Chondrocyte (in vitro differentiated cells): ENCODE measurements at regions not wholly inside any gene's neighbourhood (a gene's known extent, or its start where the extent isn't known, plus 50 kb on each side); places are given as distances from the start of the nearest gene placed in this dataset.

ENCODE experiments used
- DNase-seq: peaks from one replicate; pipeline ENCODE4 v3.0.0; 2021; ENCODE audit warnings: mixed read lengths, low spot score
- H3K27ac Mint-ChIP-seq: one replicate; pipeline ENCODE4 v1.8.0; 2021; ENCODE audit warnings: mild to moderate bottlenecking, moderate library complexity, mixed read lengths; ENCODE audit not compliant: unreplicated experiment
- H3K27me3 Mint-ChIP-seq: 2 replicates; pipeline ENCODE4 v1.8.0; 2021; ENCODE audit warnings: low read depth, mixed read lengths
- H3K36me3 Mint-ChIP-seq: 2 replicates; pipeline ENCODE4 v1.8.0; 2021; ENCODE audit warnings: low read depth, mixed read lengths
- H3K4me1 Mint-ChIP-seq: 2 replicates; pipeline ENCODE4 v1.8.0; 2021; ENCODE audit warnings: low read depth, mild to moderate bottlenecking, mixed read lengths
- H3K4me3 Mint-ChIP-seq: one replicate; pipeline ENCODE4 v1.8.0; 2021; ENCODE audit warnings: mild to moderate bottlenecking, moderate library complexity, mixed read lengths; ENCODE audit not compliant: unreplicated experiment
- H3K9me3 Mint-ChIP-seq: 2 replicates; pipeline ENCODE4 v1.8.0; 2021; ENCODE audit warnings: low read depth, mixed read lengths
- CTCF ChIP-seq: fragments of 200-600 bp; sonication (generic); IDR thresholded peaks from 2 replicates; pipeline ENCODE4 v1.5.0; 2021; ENCODE audit warnings: antibody characterized with exemption, mild to moderate bottlenecking, moderate library complexity

GRCh38 chr12:125519026-125519651 lies 453.9 kb downstream of the AACS start:
- Mint-ChIP-seq H3K27ac (no peak overlapping the region), H3K36me3 (no peaks in the 10 kb centered on the region), H3K27me3 (no peaks in the 10 kb centered on the region), H3K4me3 (no peak overlapping the region), H3K9me3 (peaks cover 22% of the 10 kb centered on the region), H3K4me1 (no peaks in the 10 kb centered on the region)
- TF ChIP-seq CTCF, result no peak
- no peak for DNase-seq

- Mint-ChIP-seq H3K9me3 (peaks cover 30% of the 10 kb centered on the region), H3K36me3 (no peaks in the 10 kb centered on the region), H3K4me1 (no peaks in the 10 kb centered on the region), H3K27me3 (peaks cover 3% of the 10 kb centered on the region), H3K4me3 (no peak overlapping the region), H3K27ac (no peak overlapping the region)
- TF ChIP-seq CTCF, result no peak
- no peak for DNase-seq
Measured at GRCh38 chr12:125525879-125526278, 460.6 kb downstream of the AACS start.

GRCh38 chr12:125528281-125528680 lies 463.0 kb downstream of the AACS start:
- Mint-ChIP-seq H3K27me3 (peaks cover 3% of the 10 kb centered on the region), H3K27ac (no peak overlapping the region), H3K36me3 (no peaks in the 10 kb centered on the region), H3K4me3 (no peak overlapping the region), H3K9me3 (peaks cover 14% of the 10 kb centered on the region), H3K4me1 (no peaks in the 10 kb centered on the region)
- TF ChIP-seq CTCF, result no peak
- no peak for DNase-seq

- no peak for DNase-seq
- H3K4me1 Mint-ChIP-seq, result no peaks in the 10 kb centered on the region
- H3K27ac Mint-ChIP-seq, result no peak overlapping the region
- H3K4me3 Mint-ChIP-seq, result no peak overlapping the region
- no peaks in the 10 kb centered on the region for H3K36me3 Mint-ChIP-seq
- peaks cover 4% of the 10 kb centered on the region for H3K27me3 Mint-ChIP-seq
- peaks cover 4% of the 10 kb centered on the region for H3K9me3 Mint-ChIP-seq
- TF ChIP-seq CTCF, result no peak
Measured at GRCh38 chr12:125530201-125530600, 465.0 kb downstream of the AACS start.

GRCh38 chr12:125530876-125531275 lies 465.6 kb downstream of the AACS start:
- DNase-seq, result no peak
- TF ChIP-seq CTCF, result no peak
- H3K27me3 Mint-ChIP-seq, result peaks cover 4% of the 10 kb centered on the region
- H3K4me1 Mint-ChIP-seq, result no peaks in the 10 kb centered on the region
- H3K9me3 Mint-ChIP-seq, result peaks cover 4% of the 10 kb centered on the region
- H3K27ac Mint-ChIP-seq, result no peak overlapping the region
- no peak overlapping the region for H3K4me3 Mint-ChIP-seq
- H3K36me3 Mint-ChIP-seq, result no peaks in the 10 kb centered on the region
